ENCODE measurements at regions not wholly inside any gene's neighbourhood (a gene's known extent, or its start where the extent isn't known, plus 50 kb on each side); places are given as distances from the start of the nearest gene placed in this dataset.

DNA sequence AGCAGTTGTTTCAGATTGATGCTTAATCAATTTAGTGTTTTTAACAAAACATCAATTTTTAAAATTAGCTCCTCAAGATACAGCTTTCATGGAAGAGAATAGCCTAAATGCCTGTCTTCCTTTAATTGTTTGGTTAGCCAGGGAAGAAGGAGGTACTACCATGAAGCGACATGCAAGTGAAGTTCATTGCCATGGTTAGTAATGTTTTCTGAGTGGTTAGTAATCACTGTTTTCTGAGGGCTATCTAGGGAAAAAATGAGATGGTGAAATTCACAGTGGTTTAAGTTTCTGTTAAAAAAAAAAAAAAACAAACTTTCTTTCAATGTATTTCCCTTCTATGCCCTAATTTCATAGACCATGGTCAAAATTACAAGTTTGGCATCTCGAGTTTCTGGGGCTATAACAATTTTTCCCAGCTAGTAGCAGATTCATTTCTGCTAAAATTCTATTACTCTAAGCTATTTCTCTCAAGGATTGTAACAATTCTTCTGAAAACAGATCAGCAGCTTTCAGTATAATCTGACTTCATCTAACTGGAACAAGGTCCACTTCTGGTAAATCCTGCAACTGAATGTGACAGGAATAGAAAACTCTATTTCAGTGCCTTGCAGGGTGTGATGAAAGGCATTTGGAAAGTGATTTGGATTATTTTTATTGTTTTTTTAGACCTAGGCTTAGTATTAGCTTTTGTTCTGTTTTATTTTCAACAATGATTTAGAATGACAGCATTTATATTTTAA lies 157.0 kb downstream of the PCDH18 start:
- TF ChIP-seq CTCF (IDR thresholded peaks at IDR 0.05), result no peak
- TF ChIP-seq POLR2A (IDR thresholded peaks at IDR 0.05), result no peak
- TF ChIP-seq POLR2AphosphoS5 (IDR thresholded peaks at IDR 0.05), result no peak
- no peak for TF ChIP-seq EP300 (IDR thresholded peaks at IDR 0.05)
